GM21737 (cell line): ENCODE measurements at regions not wholly inside any gene's neighbourhood (a gene's known extent, or its start where the extent isn't known, plus 50 kb on each side); places are given as distances from the start of the nearest gene placed in this dataset.

Experiments used
- ATAC-seq: cut with Tn5 transposase; IDR thresholded peaks from one replicate; pipeline ENCODE4 v1.9.1; 2021; ENCODE audit warnings: mild to moderate bottlenecking, moderate library complexity; ENCODE audit not compliant: unreplicated experiment

- no peak for ATAC-seq
Measured at GRCh38 chr12:77578466-77579220, 252.1 kb upstream of the NAV3 start.

- no peak for ATAC-seq
Measured at GRCh38 chr12:77577791-77578190, 252.9 kb upstream of the NAV3 start.

GRCh38 chr12:77575376-77575919 is 255.2 kb upstream of the NAV3 start:
- no peak for ATAC-seq

- ATAC-seq = no peak
Measured at GRCh38 chr12:77572371-77572770, 258.3 kb upstream of the NAV3 start.

- no peak for ATAC-seq
Measured at GRCh38 chr12:77571768-77572167, 258.9 kb upstream of the NAV3 start.

- no peak for ATAC-seq
Measured at GRCh38 chr12:77571127-77571526, 259.6 kb upstream of the NAV3 start.

GRCh38 chr12:77569876-77570275 is 260.8 kb upstream of the NAV3 start:
- no peak for ATAC-seq

- ATAC-seq = no peak
Measured at GRCh38 chr12:77560714-77561113, 270.0 kb upstream of the NAV3 start.

- ATAC-seq = no peak
Measured at GRCh38 chr12:77559400-77560074, 271.2 kb upstream of the NAV3 start.

- no peak for ATAC-seq
Measured at GRCh38 chr12:77555074-77555473, 275.6 kb upstream of the NAV3 start.

GRCh38 chr12:77553976-77554619 is 276.6 kb upstream of the NAV3 start:
- peak; percentile 100 for ATAC-seq

GRCh38 chr12:77549383-77550128 is 281.1 kb upstream of the NAV3 start:
- no peak for ATAC-seq

- ATAC-seq = no peak
Measured at GRCh38 chr12:77548797-77549196, 281.9 kb upstream of the NAV3 start.

- no peak for ATAC-seq
Measured at GRCh38 chr12:77540097-77540496, 290.6 kb upstream of the NAV3 start.

- ATAC-seq = no peak
Measured at GRCh38 chr12:77537663-77538062, 293.0 kb upstream of the NAV3 start.

GRCh38 chr12:77535734-77536133 is 295.0 kb upstream of the NAV3 start:
- no peak for ATAC-seq

GRCh38 chr12:77531912-77532311 is 298.8 kb upstream of the NAV3 start:
- no peak for ATAC-seq

GRCh38 chr12:77522247-77522646 is 308.4 kb upstream of the NAV3 start:
- ATAC-seq = no peak

GRCh38 chr12:77521508-77522115 is 309.1 kb upstream of the NAV3 start:
- ATAC-seq = no peak

- no peak for ATAC-seq
Measured at GRCh38 chr12:77514511-77514910, 316.2 kb upstream of the NAV3 start.

GRCh38 chr12:77510985-77511384 is 319.7 kb upstream of the NAV3 start:
- no peak for ATAC-seq
